Ishikawa (cell line): ENCODE measurements at regions not wholly inside any gene's neighbourhood (a gene's known extent, or its start where the extent isn't known, plus 50 kb on each side); places are given as distances from the start of the nearest gene placed in this dataset.

Experiments used
- CEBPB ChIP-seq: IDR thresholded peaks from 2 replicates; pipeline ENCODE4 v1.6.1; 2012
- CREB1 ChIP-seq: IDR thresholded peaks from 2 replicates; pipeline ENCODE4 v1.6.1; 2012; ENCODE audit warnings: low read depth
- EGR1 ChIP-seq: IDR thresholded peaks from 2 replicates; pipeline ENCODE4 v1.6.1; 2012
- EP300 ChIP-seq: IDR thresholded peaks from 2 replicates; pipeline ENCODE4 v1.6.1; 2012; ENCODE audit warnings: borderline replicate concordance
- FOXM1 ChIP-seq: IDR thresholded peaks from 2 replicates; pipeline ENCODE4 v1.6.1; 2012; ENCODE audit warnings: low read depth, borderline replicate concordance
- NFIC ChIP-seq: IDR thresholded peaks from 2 replicates; pipeline ENCODE4 v1.6.1; 2012
- RAD21 ChIP-seq: IDR thresholded peaks from 2 replicates; pipeline ENCODE4 v1.6.1; 2012; ENCODE audit warnings: low read depth
- REST ChIP-seq: IDR thresholded peaks from 2 replicates; pipeline ENCODE4 v1.6.1; 2012; ENCODE audit warnings: low read depth, mild to moderate bottlenecking
- TAF1 ChIP-seq: IDR thresholded peaks from 2 replicates; pipeline ENCODE4 v1.6.1; 2012; ENCODE audit warnings: low read depth, mild to moderate bottlenecking
- TCF12 ChIP-seq: IDR thresholded peaks from 2 replicates; pipeline ENCODE4 v1.6.1; 2012; ENCODE audit warnings: low read depth
- TEAD4 ChIP-seq: IDR thresholded peaks from 2 replicates; pipeline ENCODE4 v1.6.1; 2012
- YY1 ChIP-seq: IDR thresholded peaks from 2 replicates; pipeline ENCODE4 v1.6.1; 2012; ENCODE audit warnings: low read depth
- ZBTB7A ChIP-seq: IDR thresholded peaks from 2 replicates; pipeline ENCODE4 v1.6.1; 2012; ENCODE audit warnings: low read depth
- TF ChIP-seq, protein P1 (sequence below): IDR thresholded peaks from 2 replicates; pipeline ENCODE4 v1.6.1; 2012

DNA sequence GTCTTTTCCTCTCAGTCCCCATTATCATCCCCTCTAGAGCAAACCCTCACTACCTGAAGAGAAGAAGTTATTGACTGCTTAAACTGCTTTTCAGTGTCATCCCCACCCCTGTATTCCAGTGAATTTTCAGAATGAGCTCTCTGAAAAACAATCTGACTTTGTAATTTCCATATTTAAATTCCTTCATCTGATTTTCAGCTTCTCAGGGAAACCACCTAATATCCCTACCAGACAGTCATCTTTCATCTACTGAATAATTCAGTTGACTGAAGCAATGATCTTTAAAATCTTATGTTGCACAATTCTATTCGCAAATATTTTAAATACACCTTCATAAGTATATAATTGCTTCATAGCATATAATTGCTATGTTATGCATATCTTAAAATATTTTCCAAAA, 258.7 kb downstream of the HTR1B start:
- no peak for TF ChIP-seq YY1
- TF ChIP-seq EP300, result no peak
- no peak for TF ChIP-seq TAF1
- no peak for TF ChIP-seq TCF12
- TF ChIP-seq, protein P1, sequence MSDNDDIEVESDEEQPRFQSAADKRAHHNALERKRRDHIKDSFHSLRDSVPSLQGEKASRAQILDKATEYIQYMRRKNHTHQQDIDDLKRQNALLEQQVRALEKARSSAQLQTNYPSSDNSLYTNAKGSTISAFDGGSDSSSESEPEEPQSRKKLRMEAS, result no peak
- no peak for TF ChIP-seq TEAD4
- no peak for TF ChIP-seq CEBPB
- no peak for TF ChIP-seq RAD21
- TF ChIP-seq EGR1, result no peak
- no peak for TF ChIP-seq REST
- no peak for TF ChIP-seq NFIC
- TF ChIP-seq CREB1, result no peak
- no peak for TF ChIP-seq FOXM1
- no peak for TF ChIP-seq ZBTB7A
